Caco-2 (cell line): ENCODE measurements at regions not wholly inside any gene's neighbourhood (a gene's known extent, or its start where the extent isn't known, plus 50 kb on each side); places are given as distances from the start of the nearest gene placed in this dataset.

Experiments used
- BruUV-seq: library from RNA; stranded (reverse); fragments of 400-500 nt; replicated peaks from 2 replicates; lab custom pipeline; 2021; lab: Mats Ljungman, UMichigan
- CTCF ChIA-PET: fragments of 300-600 bp; sonication (Branson Sonifier 250); formaldehyde crosslinking; loops from one replicate; lab custom pipeline; 2022; ENCODE audit warnings: antibody characterized with exemption; lab: Charles Lee
- POLR2A ChIA-PET: fragments of 300-600 bp; sonication (Branson Sonifier 250); formaldehyde crosslinking; loops from one replicate; lab custom pipeline; 2022; ENCODE audit warnings: antibody characterized with exemption; lab: Charles Lee
- DNase-seq, 2 experiments: peaks; one replicate each; pipeline versions ENCODE4 v3.0.0 to v3.0.0-alpha.2; 2020 to 2022
- H3K27me3 ChIP-seq: replicated peaks from 2 replicates; pipeline ENCODE4 v1.6.0; 2011; ENCODE audit warnings: low read length; ENCODE audit not compliant: control insufficient read depth, insufficient read depth
- H3K36me3 ChIP-seq: 2 replicates; pipeline ENCODE4 v1.5.1; 2011; ENCODE audit warnings: low read length; ENCODE audit not compliant: control insufficient read depth, insufficient read depth
- H3K4me1 ChIP-seq: fragments of 250-450 bp; sonication (Bioruptor Pico); 2 replicates; pipeline ENCODE4 v1.5.1; 2020; ENCODE audit warnings: mild to moderate bottlenecking
- H3K4me3 ChIP-seq: 2 replicates; pipeline ENCODE4 v1.5.1; 2011; ENCODE audit warnings: low read depth, mild to moderate bottlenecking, control low read depth, low read length
- H3K9me3 ChIP-seq: fragments of 250-450 bp; sonication (Bioruptor Pico); 2 replicates; pipeline ENCODE4 v1.5.1; 2020; ENCODE audit warnings: mild to moderate bottlenecking, moderate library complexity
- H3K27ac Mint-ChIP-seq: one replicate; pipeline ENCODE4 v1.8.0; 2022; ENCODE audit warnings: mixed read lengths; ENCODE audit not compliant: unreplicated experiment
- H3K27me3 Mint-ChIP-seq: one replicate; pipeline ENCODE4 v1.8.0; 2022; ENCODE audit warnings: mixed read lengths; ENCODE audit not compliant: insufficient read depth, unreplicated experiment
- H3K36me3 Mint-ChIP-seq: one replicate; pipeline ENCODE4 v1.8.0; 2022; ENCODE audit warnings: mild to moderate bottlenecking, mixed read lengths; ENCODE audit not compliant: insufficient read depth, unreplicated experiment
- H3K4me1 Mint-ChIP-seq: one replicate; pipeline ENCODE4 v1.8.0; 2022; ENCODE audit warnings: low read depth, mixed read lengths; ENCODE audit not compliant: unreplicated experiment
- H3K4me3 Mint-ChIP-seq: one replicate; pipeline ENCODE4 v1.8.0; 2022; ENCODE audit warnings: mild to moderate bottlenecking, moderate library complexity, mixed read lengths; ENCODE audit not compliant: unreplicated experiment
- H3K9me3 Mint-ChIP-seq: one replicate; pipeline ENCODE4 v1.8.0; 2022; ENCODE audit warnings: mixed read lengths; ENCODE audit not compliant: unreplicated experiment
- intact Hi-C: fragments of 100-400 bp; cut with micrococcal nuclease; formaldehyde crosslinking; loops from one replicate; pipeline ENCODE4 v1.10.0; 2022; ENCODE audit not compliant: unreplicated experiment
- TF ChIP-seq, protein P1 (sequence below), 2 experiments: fragments of 200-600 bp in 1 of 2; IDR thresholded peaks; 1 replicate in 1 of 2; 2 replicates in 1 of 2; pipeline versions ENCODE4 v1.5.1 to v1.8.0; 2011 to 2022; ENCODE audit warnings: antibody characterized with exemption in 1 of 2, control low read depth in 1 of 2, inconsistent platforms in 1 of 2, low read depth in 1 of 2, low read length in 1 of 2, mild to moderate bottlenecking in 1 of 2, moderate library complexity in 1 of 2; ENCODE audit not compliant: insufficient read depth in 1 of 2, severe bottlenecking in 1 of 2, unreplicated experiment in 1 of 2

DNA sequence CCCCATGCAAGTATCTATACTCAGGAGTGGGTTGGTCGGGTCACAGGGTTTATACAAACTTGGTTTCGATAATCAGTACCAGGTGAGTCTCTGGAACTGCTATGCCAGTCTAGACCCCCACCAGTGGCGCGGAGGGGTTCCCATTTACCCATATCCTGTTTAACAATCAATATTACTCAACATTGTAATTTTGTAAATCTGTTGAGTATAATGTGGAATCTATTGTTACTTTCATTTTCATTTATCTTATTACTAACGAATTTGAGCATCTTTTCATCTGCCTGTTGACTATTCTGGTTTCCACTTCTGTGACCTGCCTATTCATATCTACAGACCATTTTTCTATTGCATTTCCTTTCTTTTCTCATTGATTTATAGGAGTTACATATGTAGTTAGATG, 275.2 kb upstream of the CRY1 start:
- Histone ChIP-seq H3K4me3 (no peak overlapping the region), H3K4me1 (no peaks in the 10 kb centered on the region), H3K36me3 (no peaks in the 10 kb centered on the region), H3K9me3 (no peaks in the 10 kb centered on the region), H3K27me3 (no peaks in the 10 kb centered on the region)
- no peak overlapping the region for H3K4me3 Mint-ChIP-seq
- H3K36me3 Mint-ChIP-seq, result no peaks in the 10 kb centered on the region
- ChIA-PET CTCF (no interaction called here), POLR2A (no interaction called here)
- H3K27me3 Mint-ChIP-seq, result peaks cover 13% of the 10 kb centered on the region
- TF ChIP-seq, protein P1, sequence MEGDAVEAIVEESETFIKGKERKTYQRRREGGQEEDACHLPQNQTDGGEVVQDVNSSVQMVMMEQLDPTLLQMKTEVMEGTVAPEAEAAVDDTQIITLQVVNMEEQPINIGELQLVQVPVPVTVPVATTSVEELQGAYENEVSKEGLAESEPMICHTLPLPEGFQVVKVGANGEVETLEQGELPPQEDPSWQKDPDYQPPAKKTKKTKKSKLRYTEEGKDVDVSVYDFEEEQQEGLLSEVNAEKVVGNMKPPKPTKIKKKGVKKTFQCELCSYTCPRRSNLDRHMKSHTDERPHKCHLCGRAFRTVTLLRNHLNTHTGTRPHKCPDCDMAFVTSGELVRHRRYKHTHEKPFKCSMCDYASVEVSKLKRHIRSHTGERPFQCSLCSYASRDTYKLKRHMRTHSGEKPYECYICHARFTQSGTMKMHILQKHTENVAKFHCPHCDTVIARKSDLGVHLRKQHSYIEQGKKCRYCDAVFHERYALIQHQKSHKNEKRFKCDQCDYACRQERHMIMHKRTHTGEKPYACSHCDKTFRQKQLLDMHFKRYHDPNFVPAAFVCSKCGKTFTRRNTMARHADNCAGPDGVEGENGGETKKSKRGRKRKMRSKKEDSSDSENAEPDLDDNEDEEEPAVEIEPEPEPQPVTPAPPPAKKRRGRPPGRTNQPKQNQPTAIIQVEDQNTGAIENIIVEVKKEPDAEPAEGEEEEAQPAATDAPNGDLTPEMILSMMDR (IDR thresholded peaks at IDR 0.05; ENCODE audit: insufficient read depth in 1 of 2, low read depth in 1 of 2, low read length in 1 of 2, severe bottlenecking in 1 of 2, unreplicated experiment in 1 of 2), result no peak
- no TSS peak for BruUV-seq
- intact Hi-C loops, result no loop called here
- no peak overlapping the region for H3K27ac Mint-ChIP-seq
- no peak for DNase-seq
- no peaks in the 10 kb centered on the region for H3K9me3 Mint-ChIP-seq
- H3K4me1 Mint-ChIP-seq, result no peaks in the 10 kb centered on the region

DNA sequence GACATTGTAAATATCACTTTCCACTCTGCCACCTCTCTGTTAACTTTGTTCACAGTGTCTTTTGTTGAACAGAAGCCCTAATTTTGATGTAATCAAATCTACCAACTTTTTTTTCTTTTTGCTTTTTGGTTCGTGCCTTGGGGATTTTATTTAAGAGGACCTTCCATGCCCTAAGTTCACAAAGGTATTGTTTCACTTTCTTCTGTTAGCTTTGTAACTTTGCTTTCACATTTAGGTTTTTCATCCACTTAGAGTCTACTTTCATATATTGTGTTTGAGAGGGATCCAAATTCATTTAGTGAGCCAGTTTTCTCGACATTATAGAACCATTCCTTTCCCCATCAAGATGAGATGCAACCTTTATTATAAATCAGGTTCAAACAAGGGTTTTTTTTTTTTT, 275.7 kb upstream of the CRY1 start:
- no peaks in the 10 kb centered on the region for H3K36me3 Mint-ChIP-seq
- no peak overlapping the region for H3K4me3 Mint-ChIP-seq
- no peaks in the 10 kb centered on the region for H3K36me3 ChIP-seq
- no peak overlapping the region for H3K4me3 ChIP-seq
- H3K4me1 ChIP-seq, result no peaks in the 10 kb centered on the region
- TF ChIP-seq, protein P1 (IDR thresholded peaks at IDR 0.05; ENCODE audit: insufficient read depth in 1 of 2, low read depth in 1 of 2, low read length in 1 of 2, severe bottlenecking in 1 of 2, unreplicated experiment in 1 of 2), result no peak
- no peaks in the 10 kb centered on the region for H3K4me1 Mint-ChIP-seq
- ChIA-PET POLR2A (no interaction called here), CTCF (no interaction called here)
- no peak for DNase-seq
- H3K27ac Mint-ChIP-seq, result no peak overlapping the region
- no peaks in the 10 kb centered on the region for H3K9me3 ChIP-seq
- intact Hi-C loops, result no loop called here
- peaks cover 13% of the 10 kb centered on the region for H3K27me3 Mint-ChIP-seq
- H3K9me3 Mint-ChIP-seq, result no peaks in the 10 kb centered on the region
- H3K27me3 ChIP-seq, result no peaks in the 10 kb centered on the region
- no TSS peak for BruUV-seq

DNA sequence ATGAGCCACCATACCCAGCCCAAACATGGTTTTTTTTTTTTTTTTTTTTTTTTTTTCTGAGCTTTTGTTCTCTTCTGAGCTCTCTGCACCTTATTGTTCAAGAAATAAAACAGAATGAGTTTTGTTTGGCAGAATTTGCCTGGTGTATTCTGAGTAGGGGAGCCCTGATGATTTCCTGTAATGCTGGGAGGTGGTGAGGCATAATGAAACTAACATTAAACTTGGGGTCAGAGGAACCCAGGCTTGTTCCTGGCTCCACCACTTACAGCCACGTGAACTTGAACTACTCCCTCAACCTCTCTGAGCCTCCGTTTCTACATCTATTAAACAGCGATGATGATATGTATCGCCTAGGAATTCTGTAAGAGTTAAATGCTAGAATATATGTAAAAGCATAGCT, 276.3 kb upstream of the CRY1 start:
- H3K4me3 Mint-ChIP-seq, result no peak overlapping the region
- ChIA-PET POLR2A (no interaction called here), CTCF (no interaction called here)
- no peaks in the 10 kb centered on the region for H3K9me3 Mint-ChIP-seq
- H3K4me1 Mint-ChIP-seq, result no peaks in the 10 kb centered on the region
- no peak for DNase-seq
- TF ChIP-seq, protein P1 (IDR thresholded peaks at IDR 0.05; ENCODE audit: insufficient read depth in 1 of 2, low read depth in 1 of 2, low read length in 1 of 2, severe bottlenecking in 1 of 2, unreplicated experiment in 1 of 2), result no peak
- intact Hi-C loops, result no loop called here
- H3K36me3 Mint-ChIP-seq, result no peaks in the 10 kb centered on the region
- Histone ChIP-seq H3K4me3 (no peak overlapping the region), H3K27me3 (no peaks in the 10 kb centered on the region), H3K36me3 (no peaks in the 10 kb centered on the region), H3K9me3 (no peaks in the 10 kb centered on the region), H3K4me1 (no peaks in the 10 kb centered on the region)
- no peak overlapping the region for H3K27ac Mint-ChIP-seq
- H3K27me3 Mint-ChIP-seq, result peaks cover 13% of the 10 kb centered on the region
- no TSS peak for BruUV-seq
